Activated naive CD8-positive, alpha-beta T cell treated with anti-CD3 and anti-CD28 coated beads for 36 hours (primary cell): ENCODE measurements at regions not wholly inside any gene's neighbourhood (a gene's known extent, or its start where the extent isn't known, plus 50 kb on each side); places are given as distances from the start of the nearest gene placed in this dataset.

Experiments used
- DNase-seq: peaks from one replicate; pipeline ENCODE4 v3.0.0; 2021
- H3K27ac Mint-ChIP-seq: one replicate; pipeline ENCODE4 v1.8.0; 2022; ENCODE audit warnings: mild to moderate bottlenecking, moderate library complexity, mixed read lengths
- H3K27me3 Mint-ChIP-seq: one replicate; pipeline ENCODE4 v1.8.0; 2022; ENCODE audit warnings: mild to moderate bottlenecking, mixed read lengths
- H3K36me3 Mint-ChIP-seq: one replicate; pipeline ENCODE4 v1.8.0; 2021; ENCODE audit warnings: mild to moderate bottlenecking, mixed read lengths
- H3K4me1 Mint-ChIP-seq: one replicate; pipeline ENCODE4 v1.8.0; 2021; ENCODE audit warnings: mixed read lengths
- H3K4me3 Mint-ChIP-seq: one replicate; pipeline ENCODE4 v1.8.0; 2022; ENCODE audit warnings: mild to moderate bottlenecking, moderate library complexity, mixed read lengths
- H3K9me3 Mint-ChIP-seq: one replicate; pipeline ENCODE4 v1.8.0; 2022; ENCODE audit warnings: mixed read lengths

DNA sequence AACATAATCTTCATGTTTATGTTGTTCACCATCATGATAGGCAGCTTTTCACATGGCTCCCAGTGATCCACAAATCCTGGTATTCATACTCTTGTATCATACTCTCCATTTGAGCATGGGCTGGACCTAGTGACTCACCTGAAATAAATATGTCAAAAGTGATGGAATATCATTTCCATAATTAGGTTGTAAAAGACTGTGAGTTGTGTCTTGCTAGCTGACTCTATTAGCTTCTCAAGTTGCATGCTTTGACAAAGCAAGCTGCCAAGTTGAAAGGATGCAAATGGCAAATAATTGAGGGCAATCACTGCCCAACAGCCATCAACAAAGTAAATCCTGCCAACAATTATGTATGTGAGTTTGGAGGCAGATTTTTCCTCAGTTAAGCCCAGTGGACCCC lies 300.4 kb downstream of the AHR start:
- Mint-ChIP-seq H3K27ac (no peak overlapping the region), H3K36me3 (no peaks in the 10 kb centered on the region), H3K9me3 (peaks cover 7% of the 10 kb centered on the region), H3K4me3 (no peak overlapping the region), H3K4me1 (no peaks in the 10 kb centered on the region), H3K27me3 (peaks cover 12% of the 10 kb centered on the region)
- DNase-seq: no peak

DNA sequence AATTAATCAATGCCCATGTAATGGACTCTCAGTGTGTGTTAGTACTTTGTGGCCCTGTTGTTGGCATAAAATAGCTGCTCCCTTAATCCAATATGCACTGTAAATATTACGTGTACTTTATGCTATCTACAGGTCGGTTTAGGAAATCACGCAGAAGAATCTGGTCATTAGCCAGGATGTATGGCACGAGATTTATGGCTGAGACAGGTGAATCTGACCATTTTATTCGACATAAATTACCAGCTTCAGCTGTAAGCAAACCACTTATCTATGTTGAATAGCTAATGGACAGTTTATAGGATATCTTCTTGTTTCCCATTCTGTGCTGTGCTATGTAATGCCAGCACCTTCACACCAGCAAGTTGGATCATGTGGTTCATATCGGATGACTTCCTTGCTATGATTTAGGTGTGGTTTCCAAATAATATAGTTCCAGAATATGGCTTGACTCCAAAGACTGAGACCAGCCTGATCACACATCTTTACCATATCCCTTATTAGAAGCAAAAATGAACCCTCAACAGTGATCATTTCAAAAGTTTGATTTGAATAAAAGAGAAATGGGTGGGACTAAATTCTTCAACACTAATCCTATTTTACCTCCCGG lies 301.4 kb downstream of the AHR start:
- Mint-ChIP-seq H3K9me3 (peaks cover 9% of the 10 kb centered on the region), H3K4me1 (no peaks in the 10 kb centered on the region), H3K27me3 (peaks cover 13% of the 10 kb centered on the region), H3K27ac (no peak overlapping the region), H3K36me3 (no peaks in the 10 kb centered on the region), H3K4me3 (no peak overlapping the region)
- no peak for DNase-seq

DNA sequence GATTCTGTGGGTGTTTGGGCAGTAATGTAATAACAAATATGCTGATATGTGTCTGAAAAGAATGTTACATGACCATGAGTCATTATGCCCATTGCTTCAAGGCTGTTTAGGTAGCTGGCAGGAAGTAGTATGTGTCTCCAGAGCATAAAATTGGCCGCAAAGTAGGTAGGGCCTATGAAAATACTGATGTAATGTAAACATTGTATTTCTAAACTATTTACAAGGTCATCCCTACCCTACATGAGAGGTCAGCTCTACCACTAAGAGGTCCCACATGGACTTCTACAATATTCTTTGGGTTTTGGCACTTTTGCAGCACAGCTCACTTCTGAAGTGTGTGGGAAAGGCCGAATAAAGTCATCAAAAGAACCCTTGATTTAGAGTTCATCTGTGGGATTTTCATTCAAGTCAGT lies 301.9 kb downstream of the AHR start:
- Mint-ChIP-seq H3K9me3 (peaks cover 9% of the 10 kb centered on the region), H3K27ac (no peak overlapping the region), H3K4me3 (no peak overlapping the region)

DNA sequence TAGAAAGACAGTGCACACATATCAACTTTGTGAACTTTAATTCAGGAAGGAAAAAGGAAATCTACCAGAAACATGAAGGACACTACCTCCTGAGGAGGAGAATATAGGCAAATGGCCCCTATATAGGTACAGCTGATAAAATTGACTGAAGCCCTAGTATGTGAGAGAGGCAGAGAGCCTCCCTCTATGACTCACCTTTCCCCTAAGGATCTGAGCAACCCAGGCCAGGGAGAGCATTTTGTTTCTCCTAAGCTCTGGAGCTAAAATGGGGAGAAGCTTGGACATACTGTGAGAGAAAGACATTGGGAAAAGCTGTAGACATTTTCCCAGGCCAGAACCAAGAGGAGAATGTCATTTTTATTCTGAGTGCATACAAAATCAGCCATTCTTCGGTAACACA lies 303.5 kb downstream of the AHR start:
- Mint-ChIP-seq H3K27ac (no peak overlapping the region), H3K36me3 (no peaks in the 10 kb centered on the region), H3K4me1 (no peaks in the 10 kb centered on the region), H3K27me3 (peaks cover 13% of the 10 kb centered on the region), H3K9me3 (peaks cover 9% of the 10 kb centered on the region), H3K4me3 (no peak overlapping the region)
- DNase-seq: no peak

More for the DNA sequence above, 301.9 kb downstream of the AHR start:
- no peak for DNase-seq
- Mint-ChIP-seq H3K36me3 (no peaks in the 10 kb centered on the region), H3K27me3 (peaks cover 13% of the 10 kb centered on the region), H3K4me1 (no peaks in the 10 kb centered on the region)

DNA sequence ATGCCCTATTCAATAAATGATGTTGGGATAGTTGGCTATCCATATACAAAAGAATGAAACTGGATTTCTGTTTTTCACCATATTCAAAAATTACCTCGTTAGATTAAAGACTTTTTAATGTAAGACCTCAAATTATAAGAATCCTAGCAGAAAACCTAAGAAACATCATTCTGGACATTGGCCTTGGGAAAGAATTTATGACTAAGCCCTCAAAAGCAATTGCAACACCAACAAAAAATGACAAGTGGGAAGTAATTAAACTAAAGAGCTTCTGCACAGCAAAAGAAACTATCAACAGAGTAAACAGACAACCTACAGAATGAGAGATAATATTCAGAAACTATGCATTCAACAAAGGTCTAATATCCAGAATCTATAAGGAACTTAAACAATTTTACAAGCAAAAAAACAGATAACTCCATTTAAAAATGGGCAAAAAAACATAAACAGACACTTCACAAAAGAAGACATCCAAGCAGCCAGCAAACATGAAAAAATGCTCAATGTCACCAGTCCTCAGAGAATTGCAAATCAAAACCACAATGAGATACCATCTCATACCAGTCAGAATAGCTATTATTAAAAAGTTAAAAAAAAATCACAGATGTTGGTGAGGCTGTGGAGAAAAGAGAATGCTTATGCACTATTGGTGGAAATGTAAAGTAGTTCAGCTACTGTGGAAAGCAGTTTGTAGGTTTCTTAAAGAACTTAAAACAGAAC lies 309.8 kb downstream of the AHR start:
- peaks cover 8% of the 10 kb centered on the region for H3K9me3 Mint-ChIP-seq
- H3K27ac Mint-ChIP-seq: no peak overlapping the region
- no peaks in the 10 kb centered on the region for H3K36me3 Mint-ChIP-seq
- no peaks in the 10 kb centered on the region for H3K4me1 Mint-ChIP-seq
- H3K4me3 Mint-ChIP-seq: no peak overlapping the region
- DNase-seq: no peak
- peaks cover 10% of the 10 kb centered on the region for H3K27me3 Mint-ChIP-seq

DNA sequence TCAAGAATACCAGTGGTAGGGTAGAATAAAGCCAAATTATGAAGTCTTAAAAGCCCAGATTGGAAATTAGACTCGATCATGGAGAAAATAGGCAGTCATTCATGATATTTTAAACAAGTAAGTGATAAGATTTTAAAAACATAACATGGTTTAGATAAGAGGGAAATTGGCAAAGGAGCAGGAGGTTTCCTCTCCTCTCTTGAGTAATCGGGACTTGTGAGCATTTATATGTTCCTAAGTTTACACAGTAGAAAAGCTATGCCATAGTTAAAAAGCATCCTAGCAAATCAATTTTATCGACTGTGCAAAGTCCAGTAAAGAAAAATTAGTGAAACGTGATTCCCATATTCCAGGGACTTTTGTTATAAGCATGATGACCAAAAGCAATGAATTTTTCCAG lies 313.2 kb downstream of the AHR start:
- H3K9me3 Mint-ChIP-seq: no peaks in the 10 kb centered on the region
- no peaks in the 10 kb centered on the region for H3K36me3 Mint-ChIP-seq
- H3K4me3 Mint-ChIP-seq: no peak overlapping the region
- DNase-seq: no peak
- H3K27ac Mint-ChIP-seq: no peak overlapping the region
- H3K27me3 Mint-ChIP-seq: no peaks in the 10 kb centered on the region
- H3K4me1 Mint-ChIP-seq: no peaks in the 10 kb centered on the region

DNA sequence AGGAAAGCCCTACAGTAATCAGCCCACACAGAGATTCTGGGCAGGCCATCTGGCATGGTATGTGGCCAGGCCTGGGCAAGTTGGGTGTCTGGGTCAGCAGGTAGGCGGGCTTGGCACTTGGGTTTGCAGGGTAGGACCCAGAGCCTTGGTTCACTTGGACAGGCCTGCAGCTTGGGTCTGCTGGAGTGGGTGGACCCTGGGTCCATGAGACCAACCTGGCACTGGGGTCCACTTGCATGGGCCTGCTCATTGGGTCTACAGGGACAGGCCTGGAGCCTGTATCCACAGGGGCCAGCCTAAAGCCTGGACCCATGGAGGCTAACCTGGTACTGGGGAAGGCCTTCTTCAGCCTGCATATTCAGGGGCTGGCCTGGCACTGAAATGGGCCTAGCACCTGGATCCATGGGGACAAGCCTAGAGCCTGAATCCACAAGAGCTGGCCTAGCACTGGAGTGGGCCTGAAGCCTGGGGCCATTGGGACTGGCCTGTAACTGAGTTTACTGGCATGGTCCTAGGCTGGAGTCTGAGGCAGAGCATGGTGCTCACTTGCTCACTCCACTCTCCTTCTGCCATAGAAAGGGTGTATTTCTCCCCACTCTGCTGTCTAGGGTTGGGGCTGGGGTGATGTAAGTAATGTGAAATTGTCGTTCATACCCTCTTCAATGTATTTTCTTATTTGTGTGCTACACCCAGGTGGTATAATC lies 315.0 kb downstream of the AHR start:
- Mint-ChIP-seq H3K4me3 (no peak overlapping the region), H3K27me3 (no peaks in the 10 kb centered on the region), H3K36me3 (no peaks in the 10 kb centered on the region), H3K27ac (no peak overlapping the region), H3K4me1 (no peaks in the 10 kb centered on the region), H3K9me3 (no peaks in the 10 kb centered on the region)
- DNase-seq: no peak

DNA sequence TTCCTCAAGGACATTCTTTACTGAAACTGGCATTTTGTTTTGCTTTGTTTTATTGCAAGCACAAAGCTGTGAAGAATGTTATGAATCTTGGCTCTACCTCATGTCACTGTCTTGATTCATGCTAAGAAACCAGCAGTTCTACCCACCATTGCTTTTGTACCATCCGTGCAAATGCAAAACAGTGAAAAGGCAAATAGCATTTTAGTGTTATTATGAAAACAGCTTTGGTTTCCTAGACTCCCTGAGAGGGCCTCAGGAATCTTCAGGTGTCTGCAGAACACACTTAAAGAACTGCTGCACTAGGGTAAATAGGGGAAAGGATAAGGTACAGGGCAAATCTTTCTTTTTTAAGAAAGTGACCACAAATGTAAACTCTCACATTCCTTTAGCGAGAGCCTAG lies 318.9 kb downstream of the AHR start:
- no peak for DNase-seq
- Mint-ChIP-seq H3K4me1 (no peaks in the 10 kb centered on the region), H3K9me3 (peaks cover 3% of the 10 kb centered on the region), H3K27ac (no peak overlapping the region), H3K36me3 (no peaks in the 10 kb centered on the region), H3K27me3 (no peaks in the 10 kb centered on the region), H3K4me3 (no peak overlapping the region)

DNA sequence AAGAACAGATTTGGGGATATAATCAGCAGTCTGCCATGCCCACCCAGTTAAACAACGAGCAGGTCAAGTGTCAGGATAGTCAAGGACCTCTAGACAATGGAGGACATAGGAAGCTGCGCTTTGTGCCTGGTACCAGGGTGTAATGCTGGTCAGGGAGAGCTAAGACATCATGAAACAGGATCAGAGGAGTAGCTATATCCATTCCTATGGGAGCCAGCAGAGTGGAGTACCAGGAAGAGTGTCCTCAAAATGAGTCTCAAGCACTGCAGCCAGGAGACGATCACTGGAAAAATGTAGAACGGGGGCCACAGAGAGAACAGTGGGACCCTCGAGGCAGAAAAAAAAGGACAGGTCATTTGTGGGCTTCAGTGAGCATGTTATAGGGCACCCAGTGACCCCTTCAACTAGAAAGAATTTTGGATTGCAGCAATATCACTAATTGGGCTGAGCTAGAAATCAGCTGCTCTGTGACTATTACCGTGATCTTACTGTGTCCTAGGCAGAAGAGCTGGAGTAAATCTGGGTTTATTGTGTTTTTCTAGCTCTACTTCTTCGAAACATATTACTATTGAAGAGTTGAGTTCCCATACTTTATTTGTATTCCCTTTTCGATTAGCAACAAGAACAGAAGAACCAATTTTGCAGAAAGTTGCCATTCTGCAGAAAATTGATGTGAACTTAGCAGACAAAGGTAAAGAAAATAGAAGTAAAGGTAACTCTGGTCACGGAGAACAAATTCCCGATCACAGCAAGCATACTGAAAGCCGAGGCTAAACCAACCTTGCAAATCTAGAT lies 319.6 kb downstream of the AHR start:
- Mint-ChIP-seq H3K9me3 (peaks cover 3% of the 10 kb centered on the region), H3K4me1 (no peaks in the 10 kb centered on the region), H3K4me3 (no peak overlapping the region), H3K27me3 (no peaks in the 10 kb centered on the region), H3K27ac (no peak overlapping the region), H3K36me3 (no peaks in the 10 kb centered on the region)
- DNase-seq: no peak

DNA sequence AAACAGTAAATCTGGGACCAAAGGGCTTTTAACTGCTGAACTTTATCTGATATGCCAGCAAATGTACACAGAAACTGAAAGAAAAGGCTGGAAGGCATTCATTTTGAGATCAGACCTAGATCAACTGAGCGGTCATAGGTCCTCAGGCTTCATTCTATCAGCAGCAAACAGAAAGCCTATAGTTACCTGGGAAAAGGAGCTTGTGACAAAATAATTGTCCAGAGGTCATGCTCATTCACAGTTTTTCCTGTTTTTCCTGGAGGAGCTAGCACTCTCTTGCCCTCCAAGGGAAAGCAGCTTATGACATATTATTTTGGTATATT lies 320.2 kb downstream of the AHR start:
- Mint-ChIP-seq H3K27me3 (no peaks in the 10 kb centered on the region), H3K36me3 (no peaks in the 10 kb centered on the region), H3K27ac (no peak overlapping the region), H3K9me3 (peaks cover 3% of the 10 kb centered on the region), H3K4me1 (no peaks in the 10 kb centered on the region), H3K4me3 (no peak overlapping the region)
- DNase-seq: no peak

DNA sequence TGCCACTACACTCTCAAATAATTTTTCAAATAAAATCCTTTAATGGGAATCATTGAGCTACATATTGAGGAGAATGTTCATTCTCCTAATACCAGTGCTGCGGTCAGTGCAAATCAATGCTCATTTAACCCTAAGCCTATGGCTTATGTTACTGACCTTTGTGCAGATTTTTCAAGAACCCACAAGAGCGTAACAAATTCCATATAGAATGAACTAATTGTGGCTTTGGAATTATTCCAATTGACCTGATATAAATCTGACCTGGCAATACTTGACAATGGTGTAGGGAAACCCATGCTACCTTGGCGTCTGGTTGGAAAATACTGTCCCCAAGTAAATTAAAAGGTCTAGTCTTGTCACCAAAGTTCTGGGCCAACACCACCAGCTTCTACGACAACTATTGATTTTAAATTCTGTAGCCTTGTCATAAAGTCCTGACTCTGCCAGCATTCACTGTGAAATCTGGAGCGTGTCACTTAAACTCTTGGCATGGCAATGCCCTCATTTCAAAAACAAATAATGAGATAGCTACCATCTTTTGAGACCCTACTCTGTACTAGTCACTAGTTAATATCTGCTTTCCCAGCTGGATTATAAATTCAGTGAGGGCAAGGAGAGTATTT lies 320.9 kb downstream of the AHR start:
- no peaks in the 10 kb centered on the region for H3K4me1 Mint-ChIP-seq

DNA sequence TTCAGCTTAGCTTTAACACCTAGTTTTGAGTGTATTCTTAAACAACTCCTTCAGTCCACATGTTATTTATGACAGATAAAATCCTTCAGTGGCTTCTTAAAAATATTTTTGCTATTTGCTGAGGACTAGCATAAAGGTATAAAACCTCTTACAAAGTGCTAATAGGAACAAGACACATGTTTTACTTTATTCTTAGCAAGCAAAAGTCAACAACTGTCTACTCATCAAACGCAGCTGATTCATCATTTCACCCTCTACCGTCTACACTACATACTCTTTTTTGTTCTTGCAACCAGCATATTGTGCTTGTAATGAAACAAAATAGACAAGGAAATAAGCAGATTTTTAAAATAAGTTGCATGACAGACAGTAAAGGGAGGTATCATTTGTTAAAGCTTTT lies 319.7 kb downstream of the SNX13 start:
- Mint-ChIP-seq H3K27ac (no peak overlapping the region), H3K4me1 (no peaks in the 10 kb centered on the region), H3K4me3 (no peak overlapping the region), H3K9me3 (peaks cover 3% of the 10 kb centered on the region), H3K36me3 (no peaks in the 10 kb centered on the region), H3K27me3 (no peaks in the 10 kb centered on the region)
- DNase-seq: no peak

More for the DNA sequence above, 320.9 kb downstream of the AHR start:
- H3K27ac Mint-ChIP-seq: no peak overlapping the region
- H3K4me3 Mint-ChIP-seq: no peak overlapping the region
- no peaks in the 10 kb centered on the region for H3K36me3 Mint-ChIP-seq
- H3K9me3 Mint-ChIP-seq: peaks cover 3% of the 10 kb centered on the region
- DNase-seq: no peak
- H3K27me3 Mint-ChIP-seq: no peaks in the 10 kb centered on the region

DNA sequence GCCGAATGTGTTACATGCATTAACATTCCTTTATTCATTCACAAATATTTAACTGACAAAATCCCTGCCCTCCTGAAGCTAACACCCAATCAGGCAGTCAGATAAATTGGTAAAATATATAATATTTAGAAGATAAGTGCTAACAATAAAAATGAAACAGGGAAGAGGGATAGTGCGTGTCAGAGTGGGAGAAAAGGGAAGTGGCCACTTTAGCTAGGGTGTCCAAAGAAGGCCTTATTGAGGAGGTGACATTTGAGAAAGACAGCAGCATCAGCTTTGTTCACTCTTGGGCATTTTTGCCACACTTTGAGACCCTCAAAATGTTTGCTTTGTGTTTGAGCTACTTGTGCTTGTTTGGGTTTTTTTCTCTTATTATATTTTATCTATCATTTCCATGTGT lies 317.8 kb downstream of the SNX13 start:
- no peaks in the 10 kb centered on the region for H3K36me3 Mint-ChIP-seq
- H3K9me3 Mint-ChIP-seq: peaks cover 3% of the 10 kb centered on the region
- H3K4me3 Mint-ChIP-seq: no peak overlapping the region
- DNase-seq: no peak
- H3K4me1 Mint-ChIP-seq: no peaks in the 10 kb centered on the region
- H3K27ac Mint-ChIP-seq: no peak overlapping the region
- no peaks in the 10 kb centered on the region for H3K27me3 Mint-ChIP-seq

DNA sequence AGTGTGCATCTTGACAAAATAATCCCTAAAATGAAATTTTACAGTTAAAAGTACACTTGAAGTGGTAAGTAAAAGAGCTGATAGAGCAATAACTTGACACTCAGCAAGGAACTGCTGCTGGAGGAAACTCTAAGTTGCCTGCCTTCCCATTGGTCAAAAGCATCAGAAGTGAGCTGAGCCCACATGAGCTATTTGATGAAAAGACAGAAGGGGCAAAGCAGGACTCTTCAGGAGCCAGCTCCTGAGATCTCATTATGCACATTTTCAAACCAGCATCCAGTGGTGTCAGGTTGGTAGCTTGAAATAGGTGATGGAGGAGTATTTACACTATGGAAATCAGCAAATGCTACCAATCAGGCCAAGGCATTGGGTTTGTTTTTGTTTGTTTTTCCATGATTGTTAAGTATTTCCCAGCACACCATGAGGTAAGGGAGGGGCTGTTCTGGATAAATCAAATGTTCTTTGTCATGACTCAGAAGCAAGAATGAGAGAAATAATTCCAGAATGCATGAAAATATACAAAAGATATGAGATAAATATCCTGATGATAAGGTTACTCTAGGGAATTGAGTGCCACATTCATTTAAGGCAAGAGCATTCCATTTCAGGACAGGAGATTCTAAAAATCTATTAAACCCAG lies 316.6 kb downstream of the SNX13 start:
- no peak for DNase-seq
- H3K4me1 Mint-ChIP-seq: no peaks in the 10 kb centered on the region
- no peaks in the 10 kb centered on the region for H3K27me3 Mint-ChIP-seq
- H3K36me3 Mint-ChIP-seq: no peaks in the 10 kb centered on the region
- no peak overlapping the region for H3K4me3 Mint-ChIP-seq
- peaks cover 3% of the 10 kb centered on the region for H3K9me3 Mint-ChIP-seq
- H3K27ac Mint-ChIP-seq: no peak overlapping the region
